ENCODE measurements at regions not wholly inside any gene's neighbourhood (a gene's known extent, or its start where the extent isn't known, plus 50 kb on each side); places are given as distances from the start of the nearest gene placed in this dataset.

- no peaks in the 10 kb centered on the region for H3K9me3 ChIP-seq
- peaks cover 17% of the 10 kb centered on the region for H3K4me1 ChIP-seq
- no peak for FAIRE-seq
- no peak overlapping the region for H3K4me3 ChIP-seq
- 69% methylated on average over 2 of the region's 2 CpGs for WGBS (ENCODE audit: missing lambda C conversion rate)
- H3K27ac ChIP-seq, result peak overlapping the region in 1 of 2 experiments; percentile 69; a peak in 3 of 6 replicates
- ATAC-seq, result no peak
- CTCF ChIA-PET, result interaction anchor here (0.9 kb wide), 1 partner anchor 179 kb away, joined by 3 read pairs; no protein-coding TSS in a partner anchor
- TF ChIP-seq FOSB (CRISPR knock-in tag; IDR thresholded peaks at IDR 0.05) (no peak), NPAS2 (CRISPR knock-in tag; IDR thresholded peaks at IDR 0.05; ENCODE audit: borderline replicate concordance) (no peak), BHLHE40 (IDR thresholded peaks at IDR 0.05; ENCODE audit: low read depth, low read length) (no peak), CEBPB (IDR thresholded peaks at IDR 0.05) (no peak), HMGXB4 (CRISPR knock-in tag; IDR thresholded peaks at IDR 0.05; ENCODE audit: borderline replicate concordance) (no peak), POLR2A (IDR thresholded peaks at IDR 0.05; ENCODE audit: low read length) (no peak), E2F6 (IDR thresholded peaks at IDR 0.05; ENCODE audit: borderline replicate concordance, low read depth) (no peak), RCOR1 (IDR thresholded peaks at IDR 0.05; ENCODE audit: low read depth, low read length) (no peak), NR3C1 (IDR thresholded peaks at IDR 0.05) (no peak), POLR2AphosphoS2 (conservative IDR thresholded peaks at IDR 0.05; ENCODE audit: low read length) (no peak), MAZ (IDR thresholded peaks at IDR 0.05; ENCODE audit: borderline replicate concordance, low read depth, low read length) (no peak), ELK1 (IDR thresholded peaks at IDR 0.05; ENCODE audit: low read depth, low read length) (no peak), ZC3H11A (IDR thresholded peaks at IDR 0.05) (no peak), CBX2 (IDR thresholded peaks at IDR 0.05; ENCODE audit: borderline replicate concordance, low read depth) (no peak), EP300 (IDR thresholded peaks at IDR 0.05) (no peak; a peak in 1 of 5 replicates), KDM1A (IDR thresholded peaks at IDR 0.05; ENCODE audit: low read depth) (no peak), MYC (IDR thresholded peaks at IDR 0.05; ENCODE audit: borderline replicate concordance, low read length) (no peak)
- POLR2A ChIA-PET, result no interaction called here
- DNase-seq (ENCODE audit: low read depth in 1 of 2, low spot score in 1 of 2), result no peak
- H3K4me2 ChIP-seq, result peak overlapping the region; percentile 41; the same call in 2 of the 3 replicates
Measured at GRCh38 chr2:234771176-234771575, 180.6 kb upstream of the SH3BP4 start.

- Histone ChIP-seq H3K27ac (peak overlapping the region; percentile 38 to 76; a peak in 4 of 6 replicates), H3K4me2 (peak overlapping the region; percentile 41; the same call in 2 of the 3 replicates), H3K4me3 (no peak overlapping the region), H3K9me3 (no peaks in the 10 kb centered on the region), H3K4me1 (peaks cover 17% of the 10 kb centered on the region)
- FAIRE-seq (no peak), ATAC-seq (no peak; a peak in 1 of 6 replicates), DNase-seq (ENCODE audit: low read depth in 1 of 2, low spot score in 1 of 2) (no peak)
- POLR2A ChIA-PET, result no interaction called here
- CTCF ChIA-PET, result interaction anchor here (0.8 to 0.9 kb wide), 2 partner anchors 55 to 179 kb away, joined by 3 read pairs; no protein-coding TSS in a partner anchor
- TF ChIP-seq EP300 (IDR thresholded peaks at IDR 0.05) (no peak), HES2 (IDR thresholded peaks at IDR 0.05) (no peak)
Measured at GRCh38 chr2:234770715-234771141, 181.1 kb upstream of the SH3BP4 start.

- Histone ChIP-seq H3K9me3 (no peaks in the 10 kb centered on the region), H3K4me1 (peaks cover 17% of the 10 kb centered on the region), H3K4me2 (peak overlapping the region; percentile 41; the same call in 2 of the 3 replicates), H3K27ac (peak overlapping the region; percentile 38 to 76; a peak in 4 of 6 replicates), H3K4me3 (no peak overlapping the region)
- ChIA-PET CTCF (interaction anchor here (0.6 to 0.9 kb wide), 3 partner anchors 54 to 218 kb away, joined by 3 read pairs; no protein-coding TSS in a partner anchor), POLR2A (no interaction called here)
- 88% methylated on average over 11 of the region's 11 CpGs for WGBS (ENCODE audit: missing lambda C conversion rate)
- ATAC-seq (no peak), DNase-seq (ENCODE audit: low read depth in 1 of 2, low spot score in 1 of 2) (no peak), FAIRE-seq (no peak)
- TF ChIP-seq HEYL (CRISPR knock-in tag; IDR thresholded peaks at IDR 0.05) (no peak), E2F6 (IDR thresholded peaks at IDR 0.05; ENCODE audit: borderline replicate concordance, low read depth) (no peak), EHF (CRISPR knock-in tag; IDR thresholded peaks at IDR 0.05) (no peak), HOXB13 (CRISPR knock-in tag; IDR thresholded peaks at IDR 0.05; ENCODE audit: low read depth) (no peak), KDM1A (IDR thresholded peaks at IDR 0.05; ENCODE audit: low read depth) (no peak), EHMT2 (IDR thresholded peaks at IDR 0.05; ENCODE audit: low read depth) (no peak), NFE2L2 (conservative IDR thresholded peaks at IDR 0.05; ENCODE audit: low read length) (no peak), JUN (IDR thresholded peaks at IDR 0.05) (no peak), POLR2A (IDR thresholded peaks at IDR 0.05; ENCODE audit: low read length) (no peak), ZSCAN20 (CRISPR knock-in tag; IDR thresholded peaks at IDR 0.05) (no peak), REST (IDR thresholded peaks at IDR 0.05) (no peak), CEBPB (IDR thresholded peaks at IDR 0.05) (no peak)
Measured at GRCh38 chr2:234770031-234770506, 181.7 kb upstream of the SH3BP4 start.
